Inflammatory macrophage (primary cell): ENCODE measurements at regions not wholly inside any gene's neighbourhood (a gene's known extent, or its start where the extent isn't known, plus 50 kb on each side); places are given as distances from the start of the nearest gene placed in this dataset.

Experiments used
- DNase-seq, 2 donors: peaks; one replicate each; pipeline ENCODE4 v3.0.0-alpha.2; 2020 to 2022

- no peak for DNase-seq
These were observed 78.4 kb upstream of the WNT4 start for GRCh38 chr1:22221233-22221780.

GRCh38 chr1:22222723-22223122, 79.8 kb upstream of the WNT4 start:
- no peak for DNase-seq

GRCh38 chr1:22223176-22223575, 80.3 kb upstream of the WNT4 start:
- no peak for DNase-seq

GRCh38 chr1:22224091-22224490, 81.2 kb upstream of the WNT4 start:
- DNase-seq: no peak

GRCh38 chr1:22224631-22225030, 81.7 kb upstream of the WNT4 start:
- no peak for DNase-seq

- no peak for DNase-seq
These were observed 83.1 kb upstream of the WNT4 start for GRCh38 chr1:22225858-22226589.

GRCh38 chr1:22228074-22228473, 85.2 kb upstream of the WNT4 start:
- no peak for DNase-seq

GRCh38 chr1:22228505-22228911, 85.6 kb upstream of the WNT4 start:
- no peak for DNase-seq

- DNase-seq: peak in 1 of 2 donors; percentile 2
These were observed 86.5 kb upstream of the WNT4 start for GRCh38 chr1:22229379-22229778.

- DNase-seq: no peak
These were observed 88.2 kb upstream of the WNT4 start for GRCh38 chr1:22231068-22231593.

GRCh38 chr1:22231995-22232690, 89.2 kb upstream of the WNT4 start:
- no peak for DNase-seq

GRCh38 chr1:22233222-22233621, 90.3 kb upstream of the WNT4 start:
- DNase-seq: no peak

GRCh38 chr1:22234476-22235030, 91.7 kb upstream of the WNT4 start:
- DNase-seq: no peak

- DNase-seq: no peak
These were observed 93.3 kb upstream of the WNT4 start for GRCh38 chr1:22236166-22236565.

- DNase-seq: no peak
These were observed 94.0 kb upstream of the WNT4 start for GRCh38 chr1:22236900-22237299.

- no peak for DNase-seq
These were observed 94.7 kb upstream of the WNT4 start for GRCh38 chr1:22237433-22238093.

GRCh38 chr1:22238356-22239224, 95.7 kb upstream of the WNT4 start:
- DNase-seq: no peak

GRCh38 chr1:22239378-22239777, 96.5 kb upstream of the WNT4 start:
- DNase-seq: no peak

GRCh38 chr1:22241250-22241649, 98.4 kb upstream of the WNT4 start:
- DNase-seq: no peak

GRCh38 chr1:22241811-22242210, 98.9 kb upstream of the WNT4 start:
- no peak for DNase-seq

GRCh38 chr1:22245100-22245650, 102.3 kb upstream of the WNT4 start:
- DNase-seq: no peak

- DNase-seq: no peak
These were observed 102.8 kb upstream of the WNT4 start for GRCh38 chr1:22245726-22246125.
